HG03457 (cell line): ENCODE measurements at regions not wholly inside any gene's neighbourhood (a gene's known extent, or its start where the extent isn't known, plus 50 kb on each side); places are given as distances from the start of the nearest gene placed in this dataset.

ENCODE experiments used
- ATAC-seq: cut with Tn5 transposase; IDR thresholded peaks from one replicate; pipeline ENCODE4 v1.9.1; 2021; ENCODE audit warnings: moderate number of reproducible peaks; ENCODE audit not compliant: unreplicated experiment

- ATAC-seq, result no peak
Observed at GRCh38 chr12:22893878-22894277, 268.9 kb downstream of the ETNK1 start.

GRCh38 chr12:22899184-22899583 lies 274.2 kb downstream of the ETNK1 start:
- no peak for ATAC-seq

GRCh38 chr12:22900401-22900800 lies 275.4 kb downstream of the ETNK1 start:
- no peak for ATAC-seq

GRCh38 chr12:22904485-22904884 lies 279.5 kb downstream of the ETNK1 start:
- no peak for ATAC-seq

GRCh38 chr12:22916241-22916640 lies 291.3 kb downstream of the ETNK1 start:
- no peak for ATAC-seq

- ATAC-seq, result no peak
Observed at GRCh38 chr12:22916815-22917214, 291.8 kb downstream of the ETNK1 start.

- ATAC-seq, result no peak
Observed at GRCh38 chr12:22919883-22920282, 294.9 kb downstream of the ETNK1 start.

- no peak for ATAC-seq
Observed at GRCh38 chr12:22923768-22924167, 298.8 kb downstream of the ETNK1 start.

- ATAC-seq, result no peak
Observed at GRCh38 chr12:22924391-22924790, 299.4 kb downstream of the ETNK1 start.

GRCh38 chr12:22925623-22926022 lies 300.7 kb downstream of the ETNK1 start:
- no peak for ATAC-seq

GRCh38 chr12:22932431-22932830 lies 307.5 kb downstream of the ETNK1 start:
- ATAC-seq, result no peak

GRCh38 chr12:22935090-22935489 lies 310.1 kb downstream of the ETNK1 start:
- no peak for ATAC-seq

- no peak for ATAC-seq
Observed at GRCh38 chr12:22935501-22935900, 310.5 kb downstream of the ETNK1 start.

GRCh38 chr12:22938323-22938722 lies 313.4 kb downstream of the ETNK1 start:
- no peak for ATAC-seq

- no peak for ATAC-seq
Observed at GRCh38 chr12:22951206-22951605, 326.2 kb downstream of the ETNK1 start.

- ATAC-seq, result no peak
Observed at GRCh38 chr12:22956690-22957089, 331.7 kb downstream of the ETNK1 start.

GRCh38 chr12:22967171-22967570 lies 342.2 kb downstream of the ETNK1 start:
- ATAC-seq, result no peak

GRCh38 chr12:22969521-22969920 lies 344.6 kb downstream of the ETNK1 start:
- ATAC-seq, result no peak

GRCh38 chr12:22971247-22971646 lies 346.3 kb downstream of the ETNK1 start:
- ATAC-seq, result no peak

GRCh38 chr12:22971701-22972191 lies 346.8 kb downstream of the ETNK1 start:
- no peak for ATAC-seq

GRCh38 chr12:22974865-22975264 lies 349.9 kb downstream of the ETNK1 start:
- no peak for ATAC-seq

GRCh38 chr12:22978962-22979361 lies 354.0 kb downstream of the ETNK1 start:
- ATAC-seq, result no peak

- ATAC-seq, result no peak
Observed at GRCh38 chr12:22979854-22980469, 355.0 kb downstream of the ETNK1 start.
